ENCODE measurements at regions not wholly inside any gene's neighbourhood (a gene's known extent, or its start where the extent isn't known, plus 50 kb on each side); places are given as distances from the start of the nearest gene placed in this dataset.

- TF ChIP-seq CTCF (IDR thresholded peaks at IDR 0.05), result no peak
- TF ChIP-seq POLR2A (IDR thresholded peaks at IDR 0.05), result no peak
Measured at GRCh38 chr2:144996225-144996795, 476.4 kb upstream of the ZEB2 start.

Data from Peyer's patch (tissue), 4 donors.